CD4-positive, alpha-beta T cell treated with Interleukin-17A for 1 hour (primary cell): ENCODE measurements at regions not wholly inside any gene's neighbourhood (a gene's known extent, or its start where the extent isn't known, plus 50 kb on each side); places are given as distances from the start of the nearest gene placed in this dataset.
"Not testable (repeated sequence)": the region's sequence is repeated elsewhere in the genome, so short reads cannot be mapped to it uniquely, and the experiment has no call there.

Source experiments
- DNase-seq: peaks from one replicate; pipeline ENCODE4 v3.0.0-alpha.2; 2020

GRCh38 chr1:157202331-157202730, 64.1 kb upstream of the ETV3 start:
- no peak for DNase-seq

- DNase-seq: no peak
Measured at GRCh38 chr1:157201767-157202166, 63.6 kb upstream of the ETV3 start.

GRCh38 chr1:157200451-157200850, 62.3 kb upstream of the ETV3 start:
- DNase-seq: no peak

- no peak for DNase-seq
Measured at GRCh38 chr1:157199421-157199755, 61.2 kb upstream of the ETV3 start.

- no peak for DNase-seq
Measured at GRCh38 chr1:157198619-157199420, 60.6 kb upstream of the ETV3 start.

GRCh38 chr1:157197906-157198435, 59.8 kb upstream of the ETV3 start:
- DNase-seq: no peak

GRCh38 chr1:157196670-157197456, 58.7 kb upstream of the ETV3 start:
- DNase-seq: not testable (repeated sequence)

- no peak for DNase-seq
Measured at GRCh38 chr1:157196245-157196543, 58.0 kb upstream of the ETV3 start.

- DNase-seq: no peak
Measured at GRCh38 chr1:157195521-157196244, 57.5 kb upstream of the ETV3 start.

- no peak for DNase-seq
Measured at GRCh38 chr1:157194731-157195520, 56.7 kb upstream of the ETV3 start.

- DNase-seq: peak; percentile 23
Measured at GRCh38 chr1:157193702-157194391, 55.7 kb upstream of the ETV3 start.

- no peak for DNase-seq
Measured at GRCh38 chr1:157193219-157193618, 55.0 kb upstream of the ETV3 start.

GRCh38 chr1:157189986-157190982, 52.1 kb upstream of the ETV3 start:
- no peak for DNase-seq

GRCh38 chr1:157189096-157189495, 50.9 kb upstream of the ETV3 start:
- DNase-seq: no peak
